LNCaP clone FGC (cell line): ENCODE measurements at regions not wholly inside any gene's neighbourhood (a gene's known extent, or its start where the extent isn't known, plus 50 kb on each side); places are given as distances from the start of the nearest gene placed in this dataset.

Source experiments
- DNase-seq: peaks from one replicate; pipeline ENCODE4 v3.0.0-alpha.2; 2011; ENCODE audit warnings: low read depth
- H3K4me3 ChIP-seq: 2 replicates; pipeline ENCODE4 v1.5.1; 2011; ENCODE audit warnings: mild to moderate bottlenecking, low read depth, low read length, control low read depth
- TF ChIP-seq, protein P1 (sequence below): IDR thresholded peaks from 2 replicates; pipeline ENCODE4 v1.5.1; 2012; ENCODE audit warnings: mild to moderate bottlenecking; ENCODE audit not compliant: control insufficient read depth, insufficient read depth; ENCODE audit errors: extremely low read depth

- no peak overlapping the region for H3K4me3 ChIP-seq
- DNase-seq: no peak
- TF ChIP-seq, protein P1, sequence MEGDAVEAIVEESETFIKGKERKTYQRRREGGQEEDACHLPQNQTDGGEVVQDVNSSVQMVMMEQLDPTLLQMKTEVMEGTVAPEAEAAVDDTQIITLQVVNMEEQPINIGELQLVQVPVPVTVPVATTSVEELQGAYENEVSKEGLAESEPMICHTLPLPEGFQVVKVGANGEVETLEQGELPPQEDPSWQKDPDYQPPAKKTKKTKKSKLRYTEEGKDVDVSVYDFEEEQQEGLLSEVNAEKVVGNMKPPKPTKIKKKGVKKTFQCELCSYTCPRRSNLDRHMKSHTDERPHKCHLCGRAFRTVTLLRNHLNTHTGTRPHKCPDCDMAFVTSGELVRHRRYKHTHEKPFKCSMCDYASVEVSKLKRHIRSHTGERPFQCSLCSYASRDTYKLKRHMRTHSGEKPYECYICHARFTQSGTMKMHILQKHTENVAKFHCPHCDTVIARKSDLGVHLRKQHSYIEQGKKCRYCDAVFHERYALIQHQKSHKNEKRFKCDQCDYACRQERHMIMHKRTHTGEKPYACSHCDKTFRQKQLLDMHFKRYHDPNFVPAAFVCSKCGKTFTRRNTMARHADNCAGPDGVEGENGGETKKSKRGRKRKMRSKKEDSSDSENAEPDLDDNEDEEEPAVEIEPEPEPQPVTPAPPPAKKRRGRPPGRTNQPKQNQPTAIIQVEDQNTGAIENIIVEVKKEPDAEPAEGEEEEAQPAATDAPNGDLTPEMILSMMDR: no peak
Measured at GRCh38 chr2:181262782-181263181, 194.4 kb upstream of the ITGA4 start.

DNA sequence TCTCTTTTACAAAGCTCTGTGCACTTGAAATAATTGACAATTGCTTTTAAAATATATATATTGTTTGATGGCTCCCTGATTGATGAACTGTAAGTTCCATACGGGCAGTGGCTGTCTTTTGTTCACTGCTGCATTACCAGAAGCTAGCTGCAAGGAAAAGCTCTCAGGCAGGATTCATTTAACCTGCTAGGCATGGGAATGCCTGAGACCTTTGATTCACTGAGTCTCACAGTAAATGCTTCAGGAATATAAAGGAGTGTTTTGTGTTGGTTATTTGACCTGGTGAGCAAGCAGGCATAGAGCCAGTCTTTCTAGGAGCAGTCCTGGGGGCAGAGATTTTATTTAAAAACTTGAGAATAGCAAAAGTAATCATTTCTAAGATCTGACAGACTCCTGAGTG lies 193.2 kb upstream of the ITGA4 start:
- TF ChIP-seq, protein P1: no peak
- DNase-seq: no peak
- no peak overlapping the region for H3K4me3 ChIP-seq

- no peak for DNase-seq
- TF ChIP-seq, protein P1: no peak
Measured at GRCh38 chr2:181264441-181264840, 192.7 kb upstream of the ITGA4 start.

GRCh38 chr2:181266614-181267013 lies 190.6 kb upstream of the ITGA4 start:
- no peak overlapping the region for H3K4me3 ChIP-seq
- TF ChIP-seq, protein P1: no peak
- DNase-seq: no peak

More at GRCh38 chr2:181264441-181264840, 192.7 kb upstream of the ITGA4 start:
- no peak overlapping the region for H3K4me3 ChIP-seq

DNA sequence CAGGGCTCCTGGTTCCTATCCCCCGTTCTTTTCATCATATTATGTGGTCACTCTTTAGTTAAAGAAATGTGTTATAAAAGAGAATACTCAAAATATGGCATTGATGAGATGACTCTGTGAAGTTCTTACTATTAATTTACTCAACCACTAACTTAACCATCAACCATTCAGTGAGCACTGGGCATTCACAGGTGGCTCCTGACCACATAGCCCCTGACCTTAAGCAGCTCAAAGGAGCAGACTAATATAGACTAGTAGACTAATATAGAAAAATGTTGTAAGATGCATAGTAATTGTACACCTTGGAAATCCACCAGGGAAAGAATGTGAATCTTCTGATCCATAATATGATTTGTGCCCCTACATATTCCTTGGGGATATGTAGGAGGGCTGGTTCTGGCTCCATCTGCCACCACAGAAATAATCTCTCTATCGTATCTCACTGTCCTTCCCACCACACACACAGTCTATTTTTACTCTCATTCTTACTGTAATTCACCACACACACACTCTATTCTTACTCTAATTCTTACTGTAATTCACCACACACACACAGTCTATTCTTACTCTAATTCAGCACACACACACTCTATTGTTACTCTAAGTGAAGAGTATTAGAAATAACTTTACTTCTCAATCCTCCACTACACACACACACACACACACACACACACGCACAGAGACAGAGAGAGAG lies 188.9 kb upstream of the ITGA4 start:
- DNase-seq: no peak

GRCh38 chr2:181273986-181274385 lies 183.2 kb upstream of the ITGA4 start:
- TF ChIP-seq, protein P1: no peak
- H3K4me3 ChIP-seq: no peak overlapping the region
- no peak for DNase-seq

More for the DNA sequence above, 188.9 kb upstream of the ITGA4 start:
- TF ChIP-seq, protein P1: no peak
- no peak overlapping the region for H3K4me3 ChIP-seq

DNA sequence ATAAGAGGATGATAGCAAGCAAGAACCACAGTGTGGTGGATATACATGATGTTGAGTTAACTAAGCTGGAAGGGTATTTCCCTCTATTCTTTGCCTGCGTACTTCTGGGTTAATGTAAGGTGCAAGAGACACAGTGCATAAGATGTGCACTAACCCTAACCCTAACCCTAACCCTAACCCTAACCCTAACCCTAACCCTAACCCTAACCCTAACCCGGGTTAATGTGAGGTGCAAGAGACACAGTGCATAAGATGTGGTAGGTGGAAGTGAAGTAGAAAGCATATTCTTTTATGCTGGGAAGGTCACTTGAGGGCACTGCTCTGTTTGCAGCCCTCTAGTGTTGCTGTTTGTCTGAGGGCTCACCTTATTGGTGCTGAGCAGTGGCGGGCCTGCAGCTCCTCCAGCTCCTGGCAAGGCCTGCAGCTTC lies 181.5 kb upstream of the ITGA4 start:
- TF ChIP-seq, protein P1: no peak
- no peak for DNase-seq
- no peak overlapping the region for H3K4me3 ChIP-seq
